Fibroblast of villous mesenchyme (primary cell): ENCODE measurements at regions not wholly inside any gene's neighbourhood (a gene's known extent, or its start where the extent isn't known, plus 50 kb on each side); places are given as distances from the start of the nearest gene placed in this dataset.

Source experiments
- DNase-seq: peaks from one replicate; pipeline ENCODE4 v3.0.0-alpha.2; 2010; ENCODE audit warnings: low read depth
- H3K4me3 ChIP-seq: 2 replicates; pipeline ENCODE4 v1.5.1; 2011; ENCODE audit warnings: low read depth, mild to moderate bottlenecking, low read length
- CTCF ChIP-seq: IDR thresholded peaks from 2 replicates; pipeline ENCODE4 v1.5.1; 2012; ENCODE audit warnings: low read depth, mild to moderate bottlenecking, low read length; ENCODE audit not compliant: insufficient read depth

GRCh38 chr6:169913096-169913638, 161.7 kb downstream of the ERMARD start:
- no peak for DNase-seq
- no peak overlapping the region for H3K4me3 ChIP-seq
- TF ChIP-seq CTCF, result no peak

GRCh38 chr6:169912266-169913095, 161.1 kb downstream of the ERMARD start:
- no peak for DNase-seq
- H3K4me3 ChIP-seq, result no peak overlapping the region
- no peak for TF ChIP-seq CTCF

GRCh38 chr6:169911264-169912263, 160.1 kb downstream of the ERMARD start:
- no peak for TF ChIP-seq CTCF
- no peak for DNase-seq
- no peak overlapping the region for H3K4me3 ChIP-seq

- no peak overlapping the region for H3K4me3 ChIP-seq
- TF ChIP-seq CTCF, result no peak
- DNase-seq, result no peak
These were observed 157.7 kb downstream of the ERMARD start for GRCh38 chr6:169909113-169909512.

GRCh38 chr6:169908403-169908933, 157.0 kb downstream of the ERMARD start:
- no peak for TF ChIP-seq CTCF
- DNase-seq, result no peak

GRCh38 chr6:169907419-169908115, 156.1 kb downstream of the ERMARD start:
- no peak overlapping the region for H3K4me3 ChIP-seq
- TF ChIP-seq CTCF, result no peak
- no peak for DNase-seq

More at GRCh38 chr6:169908403-169908933, 157.0 kb downstream of the ERMARD start:
- no peak overlapping the region for H3K4me3 ChIP-seq
